Stromal cell of bone marrow (primary cell): ENCODE measurements at regions not wholly inside any gene's neighbourhood (a gene's known extent, or its start where the extent isn't known, plus 50 kb on each side); places are given as distances from the start of the nearest gene placed in this dataset.
"Not testable (repeated sequence)": the region's sequence is repeated elsewhere in the genome, so short reads cannot be mapped to it uniquely, and the experiment has no call there.

ENCODE experiments used
- DNase-seq: peaks from one replicate; pipeline ENCODE4 v3.0.0-alpha.2; 2012; ENCODE audit warnings: low read depth

- DNase-seq: no peak
Measured at GRCh38 chr1:60888126-60888525, 194.2 kb upstream of the NFIA start.

- DNase-seq: no peak
Measured at GRCh38 chr1:60886793-60887331, 195.5 kb upstream of the NFIA start.

GRCh38 chr1:60886090-60886489, 196.3 kb upstream of the NFIA start:
- no peak for DNase-seq

GRCh38 chr1:60880202-60880601, 202.2 kb upstream of the NFIA start:
- no peak for DNase-seq

- no peak for DNase-seq
Measured at GRCh38 chr1:60878323-60878722, 204.0 kb upstream of the NFIA start.

- DNase-seq: no peak
Measured at GRCh38 chr1:60877376-60877775, 205.0 kb upstream of the NFIA start.

GRCh38 chr1:60876952-60877351, 205.4 kb upstream of the NFIA start:
- DNase-seq: no peak

- DNase-seq: no peak
Measured at GRCh38 chr1:60875138-60875537, 207.2 kb upstream of the NFIA start.

GRCh38 chr1:60874718-60875117, 207.6 kb upstream of the NFIA start:
- peak; percentile 61 for DNase-seq

- not testable (repeated sequence) for DNase-seq
Measured at GRCh38 chr1:60873396-60873795, 209.0 kb upstream of the NFIA start.

GRCh38 chr1:60872426-60873054, 209.8 kb upstream of the NFIA start:
- DNase-seq: no peak

- no peak for DNase-seq
Measured at GRCh38 chr1:60870269-60870865, 212.0 kb upstream of the NFIA start.

GRCh38 chr1:60868901-60869663, 213.3 kb upstream of the NFIA start:
- no peak for DNase-seq

GRCh38 chr1:60867782-60868181, 214.6 kb upstream of the NFIA start:
- DNase-seq: no peak

- peak; percentile 18 for DNase-seq
Measured at GRCh38 chr1:60866917-60867531, 215.3 kb upstream of the NFIA start.

GRCh38 chr1:60866226-60866900, 216.0 kb upstream of the NFIA start:
- no peak for DNase-seq

- no peak for DNase-seq
Measured at GRCh38 chr1:60865166-60865565, 217.2 kb upstream of the NFIA start.

- no peak for DNase-seq
Measured at GRCh38 chr1:60864722-60865121, 217.6 kb upstream of the NFIA start.

GRCh38 chr1:60863131-60863530, 219.2 kb upstream of the NFIA start:
- no peak for DNase-seq

GRCh38 chr1:60861961-60862567, 220.3 kb upstream of the NFIA start:
- DNase-seq: no peak

GRCh38 chr1:60859111-60859510, 223.2 kb upstream of the NFIA start:
- DNase-seq: no peak

GRCh38 chr1:60857851-60858250, 224.5 kb upstream of the NFIA start:
- DNase-seq: no peak
